Caco-2 (cell line): ENCODE measurements at regions not wholly inside any gene's neighbourhood (a gene's known extent, or its start where the extent isn't known, plus 50 kb on each side); places are given as distances from the start of the nearest gene placed in this dataset.

Experiments
- BruUV-seq: library from RNA; stranded (reverse); fragments of 400-500 nt; replicated peaks from 2 replicates; lab custom pipeline; 2021; lab: Mats Ljungman, UMichigan
- CTCF ChIA-PET: fragments of 300-600 bp; sonication (Branson Sonifier 250); formaldehyde crosslinking; loops from one replicate; lab custom pipeline; 2022; ENCODE audit warnings: antibody characterized with exemption; lab: Charles Lee
- POLR2A ChIA-PET: fragments of 300-600 bp; sonication (Branson Sonifier 250); formaldehyde crosslinking; loops from one replicate; lab custom pipeline; 2022; ENCODE audit warnings: antibody characterized with exemption; lab: Charles Lee
- DNase-seq, 2 experiments: peaks; one replicate each; pipeline versions ENCODE4 v3.0.0 to v3.0.0-alpha.2; 2020 to 2022
- H3K27me3 ChIP-seq: replicated peaks from 2 replicates; pipeline ENCODE4 v1.6.0; 2011; ENCODE audit warnings: low read length; ENCODE audit not compliant: control insufficient read depth, insufficient read depth
- H3K36me3 ChIP-seq: 2 replicates; pipeline ENCODE4 v1.5.1; 2011; ENCODE audit warnings: low read length; ENCODE audit not compliant: control insufficient read depth, insufficient read depth
- H3K4me1 ChIP-seq: fragments of 250-450 bp; sonication (Bioruptor Pico); 2 replicates; pipeline ENCODE4 v1.5.1; 2020; ENCODE audit warnings: mild to moderate bottlenecking
- H3K4me3 ChIP-seq: 2 replicates; pipeline ENCODE4 v1.5.1; 2011; ENCODE audit warnings: low read depth, mild to moderate bottlenecking, control low read depth, low read length
- H3K9me3 ChIP-seq: fragments of 250-450 bp; sonication (Bioruptor Pico); 2 replicates; pipeline ENCODE4 v1.5.1; 2020; ENCODE audit warnings: mild to moderate bottlenecking, moderate library complexity
- H3K27ac Mint-ChIP-seq: one replicate; pipeline ENCODE4 v1.8.0; 2022; ENCODE audit warnings: mixed read lengths; ENCODE audit not compliant: unreplicated experiment
- H3K27me3 Mint-ChIP-seq: one replicate; pipeline ENCODE4 v1.8.0; 2022; ENCODE audit warnings: mixed read lengths; ENCODE audit not compliant: insufficient read depth, unreplicated experiment
- H3K36me3 Mint-ChIP-seq: one replicate; pipeline ENCODE4 v1.8.0; 2022; ENCODE audit warnings: mild to moderate bottlenecking, mixed read lengths; ENCODE audit not compliant: insufficient read depth, unreplicated experiment
- H3K4me1 Mint-ChIP-seq: one replicate; pipeline ENCODE4 v1.8.0; 2022; ENCODE audit warnings: low read depth, mixed read lengths; ENCODE audit not compliant: unreplicated experiment
- H3K4me3 Mint-ChIP-seq: one replicate; pipeline ENCODE4 v1.8.0; 2022; ENCODE audit warnings: mild to moderate bottlenecking, moderate library complexity, mixed read lengths; ENCODE audit not compliant: unreplicated experiment
- H3K9me3 Mint-ChIP-seq: one replicate; pipeline ENCODE4 v1.8.0; 2022; ENCODE audit warnings: mixed read lengths; ENCODE audit not compliant: unreplicated experiment
- CTCF ChIP-seq, 2 experiments: fragments of 200-600 bp in 1 of 2; IDR thresholded peaks; 1 replicate in 1 of 2; 2 replicates in 1 of 2; pipeline versions ENCODE4 v1.5.1 to v1.8.0; 2011 to 2022; ENCODE audit warnings: antibody characterized with exemption in 1 of 2, control low read depth in 1 of 2, inconsistent platforms in 1 of 2, low read depth in 1 of 2, low read length in 1 of 2, mild to moderate bottlenecking in 1 of 2, moderate library complexity in 1 of 2; ENCODE audit not compliant: insufficient read depth in 1 of 2, severe bottlenecking in 1 of 2, unreplicated experiment in 1 of 2
- intact Hi-C: fragments of 100-400 bp; cut with micrococcal nuclease; formaldehyde crosslinking; loops from one replicate; pipeline ENCODE4 v1.10.0; 2022; ENCODE audit not compliant: unreplicated experiment

- H3K9me3 Mint-ChIP-seq: no peaks in the 10 kb centered on the region
- H3K27me3 Mint-ChIP-seq: no peaks in the 10 kb centered on the region
- CTCF ChIA-PET: no interaction called here
- no peaks in the 10 kb centered on the region for H3K4me1 Mint-ChIP-seq
- BruUV-seq: no TSS peak
- Histone ChIP-seq H3K4me3 (no peak overlapping the region), H3K36me3 (no peaks in the 10 kb centered on the region), H3K27me3 (no peaks in the 10 kb centered on the region), H3K4me1 (no peaks in the 10 kb centered on the region), H3K9me3 (no peaks in the 10 kb centered on the region)
- DNase-seq: no peak
- H3K36me3 Mint-ChIP-seq: no peaks in the 10 kb centered on the region
- intact Hi-C loops: loop anchor here (10.0 kb wide), 1 partner anchor 217 kb away; no protein-coding TSS in a partner anchor
- H3K4me3 Mint-ChIP-seq: no peak overlapping the region
- POLR2A ChIA-PET: no interaction called here
- H3K27ac Mint-ChIP-seq: no peak overlapping the region
- no peak for TF ChIP-seq CTCF (IDR thresholded peaks at IDR 0.05; ENCODE audit: insufficient read depth in 1 of 2, low read depth in 1 of 2, low read length in 1 of 2, severe bottlenecking in 1 of 2, unreplicated experiment in 1 of 2)
Measured at GRCh38 chr3:174342171-174342570, 517.0 kb upstream of the NAALADL2 start.

GRCh38 chr3:174342941-174343501 lies 516.1 kb upstream of the NAALADL2 start:
- ChIA-PET POLR2A (no interaction called here), CTCF (no interaction called here)
- H3K9me3 Mint-ChIP-seq: peaks cover 4% of the 10 kb centered on the region
- H3K4me3 ChIP-seq: no peak overlapping the region
- no peak overlapping the region for H3K27ac Mint-ChIP-seq
- H3K4me3 Mint-ChIP-seq: no peak overlapping the region
- no TSS peak for BruUV-seq
- intact Hi-C loops: loop anchor here (10.0 kb wide), 1 partner anchor 218 kb away; no protein-coding TSS in a partner anchor
- H3K9me3 ChIP-seq: no peaks in the 10 kb centered on the region
- H3K4me1 ChIP-seq: no peaks in the 10 kb centered on the region
- no peaks in the 10 kb centered on the region for H3K36me3 Mint-ChIP-seq
- no peaks in the 10 kb centered on the region for H3K36me3 ChIP-seq
- no peaks in the 10 kb centered on the region for H3K27me3 Mint-ChIP-seq
- no peaks in the 10 kb centered on the region for H3K27me3 ChIP-seq
- no peak for DNase-seq
- TF ChIP-seq CTCF (IDR thresholded peaks at IDR 0.05; ENCODE audit: insufficient read depth in 1 of 2, low read depth in 1 of 2, low read length in 1 of 2, severe bottlenecking in 1 of 2, unreplicated experiment in 1 of 2): no peak
- no peaks in the 10 kb centered on the region for H3K4me1 Mint-ChIP-seq

- CTCF ChIA-PET: no interaction called here
Measured at GRCh38 chr3:174346141-174346540, 513.0 kb upstream of the NAALADL2 start.

More at GRCh38 chr3:174346141-174346540, 513.0 kb upstream of the NAALADL2 start:
- Mint-ChIP-seq H3K36me3 (no peaks in the 10 kb centered on the region), H3K4me3 (no peak overlapping the region), H3K27me3 (no peaks in the 10 kb centered on the region), H3K9me3 (peaks cover 17% of the 10 kb centered on the region), H3K4me1 (no peaks in the 10 kb centered on the region), H3K27ac (no peak overlapping the region)
- POLR2A ChIA-PET: no interaction called here
- Histone ChIP-seq H3K4me1 (no peaks in the 10 kb centered on the region), H3K4me3 (no peak overlapping the region), H3K36me3 (no peaks in the 10 kb centered on the region), H3K27me3 (no peaks in the 10 kb centered on the region), H3K9me3 (no peaks in the 10 kb centered on the region)
- no peak for DNase-seq
- intact Hi-C loops: loop anchor here (10.0 kb wide), 1 partner anchor 221 kb away; no protein-coding TSS in a partner anchor
- no TSS peak for BruUV-seq
- TF ChIP-seq CTCF (IDR thresholded peaks at IDR 0.05; ENCODE audit: insufficient read depth in 1 of 2, low read depth in 1 of 2, low read length in 1 of 2, severe bottlenecking in 1 of 2, unreplicated experiment in 1 of 2): no peak
